Stomach (tissue), 8 donors: ENCODE measurements at regions not wholly inside any gene's neighbourhood (a gene's known extent, or its start where the extent isn't known, plus 50 kb on each side); places are given as distances from the start of the nearest gene placed in this dataset.

ENCODE experiments used
- DNase-seq, 2 donors: peaks; one replicate each; pipeline versions ENCODE4 v3.0.0 to v3.0.0-alpha.2; 2013 to 2019
- H3K27ac ChIP-seq, 5 donors: fragments of 200-600 bp in 4 of 5; sonication (generic) in 4 of 5; one replicate each; pipeline ENCODE4 v1.5.1; 2013 to 2019; ENCODE audit warnings: mild to moderate bottlenecking in 1 of 5, moderate library complexity in 1 of 5
- H3K27me3 ChIP-seq, 3 donors: fragments of 200-600 bp; sonication (generic); one replicate each; pipeline ENCODE4 v1.5.1; 2017 to 2019; ENCODE audit warnings: mixed run types in 1 of 3
- H3K36me3 ChIP-seq, 4 donors: fragments of 200-600 bp; sonication (generic); 1 replicate in 3 of 4; 2 replicates in 1 of 4; pipeline ENCODE4 v1.5.1; 2016 to 2019
- H3K4me1 ChIP-seq, 4 donors: fragments of 200-600 bp; sonication (generic); one replicate each; pipeline ENCODE4 v1.5.1; 2016 to 2019
- H3K4me3 ChIP-seq, 4 donors: fragments of 200-600 bp; sonication (generic) in 3 of 4; one replicate each; pipeline ENCODE4 v1.5.1; 2016 to 2019; ENCODE audit warnings: mild to moderate bottlenecking in 1 of 4
- H3K9me3 ChIP-seq, 4 donors: fragments of 200-600 bp; sonication (generic); one replicate each; pipeline ENCODE4 v1.5.1; 2016 to 2019
- CTCF ChIP-seq, 7 experiments: fragments of 450-650 bp in 4 of 7; fragments of 200-600 bp in 3 of 7; sonication (generic) in 3 of 7; IDR thresholded peaks; one replicate each; pipeline ENCODE4 v1.5.1; 2016 to 2019; ENCODE audit warnings: antibody characterized with exemption in 7 of 7, control low read depth in 2 of 7, mild to moderate bottlenecking in 1 of 7
- EP300 ChIP-seq: sonication (generic); formaldehyde crosslinking; IDR thresholded peaks from one replicate; pipeline ENCODE4 v1.6.1; 2017; ENCODE audit warnings: antibody characterized with exemption
- POLR2A ChIP-seq, 4 donors: fragments of 450-650 bp; IDR thresholded peaks; one replicate each; pipeline ENCODE4 v1.6.1; 2016; ENCODE audit warnings: antibody characterized with exemption in 4 of 4, control low read depth in 2 of 4, mild to moderate bottlenecking in 1 of 4, moderate library complexity in 1 of 4
- POLR2AphosphoS5 ChIP-seq, 3 donors: sonication (generic); formaldehyde crosslinking; IDR thresholded peaks; one replicate each; pipeline ENCODE4 v1.6.1; 2016; ENCODE audit warnings: antibody characterized with exemption in 3 of 3
- WGBS, 5 donors: extraction: QIAGEN DNeasy Blood & Tissue Kit in 3 of 5; methylation state at CpG; one replicate each; pipeline versions ENCODE4 v1.1.5 to v1.1.7; 2013 to 2018; 5-methylcytosine and 5-hydroxymethylcytosine counted together
- intact Hi-C: fragments of 100-400 bp; cut with DNase I; formaldehyde crosslinking; loops from one replicate; pipeline ENCODE4 v1.15.1; 2023; ENCODE audit warnings: low total_unique reads
- donor health status: healthy with polysubstance abuse.
- donor health status: Bipolar disorder and iron deficiency.
- donor health status: healthy.

- WGBS, 5 donors = 68 to 91% (median 85%) methylated on average over 1 of the region's 1 CpG
- intact Hi-C loops = no loop called here
- H3K27me3 ChIP-seq = peaks cover 0 to 26% (median 0%) of the 10 kb centered on the region in 3 donors
- H3K4me1 ChIP-seq = no peaks in the 10 kb centered on the region
- no peak overlapping the region for H3K4me3 ChIP-seq
- no peak for TF ChIP-seq POLR2AphosphoS5 (IDR thresholded peaks at IDR 0.05)
- TF ChIP-seq CTCF (IDR thresholded peaks at IDR 0.05) = no peak
- TF ChIP-seq POLR2A (IDR thresholded peaks at IDR 0.05) = no peak
- no peak for TF ChIP-seq EP300
- peaks cover 0 to 24% (median 12%) of the 10 kb centered on the region in 4 donors for H3K9me3 ChIP-seq
- no peak for DNase-seq
- no peaks in the 10 kb centered on the region for H3K36me3 ChIP-seq
- H3K27ac ChIP-seq = no peak overlapping the region
Observed at GRCh38 chr14:97158102-97158501, 360.9 kb downstream of the VRK1 start.

- no peak overlapping the region for H3K4me3 ChIP-seq
- no peak for TF ChIP-seq CTCF (IDR thresholded peaks at IDR 0.05)
- no peaks in the 10 kb centered on the region for H3K36me3 ChIP-seq
- 67 to 88% (median 80%) methylated on average over 4 of the region's 4 CpGs for WGBS, 5 donors
- peaks cover 0 to 24% (median 12%) of the 10 kb centered on the region in 4 donors for H3K9me3 ChIP-seq
- no peak overlapping the region for H3K27ac ChIP-seq
- DNase-seq = no peak
- H3K4me1 ChIP-seq = no peaks in the 10 kb centered on the region
- H3K27me3 ChIP-seq = peaks cover 0 to 26% (median 0%) of the 10 kb centered on the region in 3 donors
- intact Hi-C loops = no loop called here
Observed at GRCh38 chr14:97159124-97159523, 361.9 kb downstream of the VRK1 start.

GRCh38 chr14:97162621-97163020 is 365.4 kb downstream of the VRK1 start:
- Histone ChIP-seq H3K36me3 (no peaks in the 10 kb centered on the region), H3K27ac (no peak overlapping the region), H3K4me1 (no peaks in the 10 kb centered on the region), H3K27me3 (peaks cover 0 to 9% (median 0%) of the 10 kb centered on the region in 3 donors), H3K9me3 (peaks cover 0 to 24% (median 12%) of the 10 kb centered on the region in 4 donors), H3K4me3 (no peak overlapping the region)
- intact Hi-C loops = no loop called here
- no peak for DNase-seq
- 72 to 78% (median 73%) methylated on average over 6 of the region's 6 CpGs for WGBS, 5 donors
- TF ChIP-seq EP300 (no peak), POLR2A (IDR thresholded peaks at IDR 0.05) (no peak), POLR2AphosphoS5 (IDR thresholded peaks at IDR 0.05) (no peak), CTCF (IDR thresholded peaks at IDR 0.05) (no peak)

DNA sequence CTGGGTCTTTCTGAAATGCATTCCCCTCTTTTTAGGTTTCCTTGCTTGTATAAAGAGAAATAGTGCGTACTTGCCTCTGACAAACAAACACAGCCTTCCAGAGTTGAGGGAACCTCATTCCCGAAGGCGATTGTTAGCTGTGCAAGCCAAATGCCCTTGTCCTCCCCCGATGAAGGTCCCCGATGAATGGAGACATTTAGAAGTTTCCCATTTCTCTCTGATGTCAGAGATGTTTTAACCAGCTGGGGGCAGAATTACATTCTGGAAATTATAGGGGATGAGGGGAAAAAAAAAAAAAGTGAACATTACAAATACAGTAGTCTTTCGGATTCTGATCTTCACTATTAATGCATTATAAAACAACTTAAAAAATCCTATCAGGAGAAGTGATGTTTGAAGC is 366.8 kb downstream of the VRK1 start:
- 50 to 62% (median 61%) methylated on average over 6 of the region's 6 CpGs for WGBS, 5 donors
- DNase-seq = no peak
- Histone ChIP-seq H3K27me3 (peaks cover 0 to 9% (median 0%) of the 10 kb centered on the region in 3 donors), H3K4me3 (no peak overlapping the region), H3K9me3 (peaks cover 0 to 18% (median 10%) of the 10 kb centered on the region in 4 donors), H3K27ac (no peak overlapping the region), H3K4me1 (no peaks in the 10 kb centered on the region), H3K36me3 (no peaks in the 10 kb centered on the region)
- TF ChIP-seq POLR2AphosphoS5 (IDR thresholded peaks at IDR 0.05) (no peak), CTCF (IDR thresholded peaks at IDR 0.05) (no peak), POLR2A (IDR thresholded peaks at IDR 0.05) (no peak), EP300 (no peak)
- intact Hi-C loops = no loop called here
